GM23338 (cell line): ENCODE measurements at regions not wholly inside any gene's neighbourhood (a gene's known extent, or its start where the extent isn't known, plus 50 kb on each side); places are given as distances from the start of the nearest gene placed in this dataset.

Source experiments
- ATAC-seq: fragments of 200-7000 bp; cut with Tn5 transposase; 3 replicates; pipeline ENCODE4 v1.9.1; 2020
- DNase-seq: peaks from one replicate; pipeline ENCODE4 v3.0.0-alpha.2; 2015; ENCODE audit warnings: low spot score
- H2AFZ ChIP-seq: fragments of 200-600 bp; sonication (generic); 2 replicates; pipeline ENCODE4 v1.8.0; 2016; ENCODE audit warnings: antibody characterized with exemption, mild to moderate bottlenecking, moderate library complexity
- H3F3A ChIP-seq: fragments of 200-600 bp; sonication (generic); replicated peaks from 2 replicates; pipeline ENCODE4 v1.8.0; 2017; ENCODE audit warnings: antibody characterized with exemption, mixed run types, low read depth
- H3K27ac ChIP-seq: fragments of 200-600 bp; sonication (generic); 2 replicates; pipeline ENCODE4 v1.6.1; 2016; ENCODE audit warnings: low read depth
- H3K27me3 ChIP-seq: fragments of 200-600 bp; sonication (generic); 2 replicates; pipeline ENCODE4 v1.8.0; 2016; ENCODE audit warnings: mild to moderate bottlenecking, mixed run types, moderate library complexity; ENCODE audit not compliant: insufficient read depth
- H3K36me3 ChIP-seq: fragments of 200-600 bp; sonication (generic); 2 replicates; pipeline ENCODE4 v1.8.0; 2016; ENCODE audit warnings: mild to moderate bottlenecking; ENCODE audit not compliant: insufficient read depth
- H3K4me1 ChIP-seq: fragments of 200-600 bp; sonication (generic); 2 replicates; pipeline ENCODE4 v1.8.0; 2016; ENCODE audit warnings: mild to moderate bottlenecking, moderate library complexity; ENCODE audit not compliant: insufficient read depth
- H3K4me2 ChIP-seq: fragments of 200-600 bp; sonication (generic); 2 replicates; pipeline ENCODE4 v1.7.1; 2017; ENCODE audit warnings: mixed run types
- H3K4me3 ChIP-seq: fragments of 200-600 bp; sonication (generic); 2 replicates; pipeline ENCODE4 v1.6.1; 2016; ENCODE audit warnings: mixed run types
- H3K79me2 ChIP-seq: fragments of 200-600 bp; sonication (generic); replicated peaks from 2 replicates; pipeline ENCODE4 v1.8.0; 2017; ENCODE audit warnings: mild to moderate bottlenecking; ENCODE audit not compliant: insufficient read depth
- H3K9me2 ChIP-seq: fragments of 200-600 bp; sonication (generic); 2 replicates; pipeline ENCODE4 v1.8.0; 2017; ENCODE audit not compliant: insufficient read depth
- H4K20me1 ChIP-seq: fragments of 200-600 bp; sonication (generic); replicated peaks from 2 replicates; pipeline ENCODE4 v1.8.0; 2017; ENCODE audit warnings: mild to moderate bottlenecking; ENCODE audit not compliant: insufficient read depth
- H3K27ac Mint-ChIP-seq: 2 replicates; pipeline ENCODE4 v1.8.0; 2020; ENCODE audit warnings: inconsistent platforms, mild to moderate bottlenecking, moderate library complexity, mixed read lengths
- H3K27me3 Mint-ChIP-seq: 3 replicates; pipeline ENCODE4 v1.8.0; 2022; ENCODE audit warnings: low read depth, mild to moderate bottlenecking, moderate library complexity, mixed read lengths, inconsistent platforms; ENCODE audit not compliant: insufficient read depth, poor library complexity
- H3K36me3 Mint-ChIP-seq: 3 replicates; pipeline ENCODE4 v1.8.0; 2021; ENCODE audit warnings: low read depth, mild to moderate bottlenecking, inconsistent platforms, moderate library complexity, mixed read lengths
- H3K4me1 Mint-ChIP-seq: 3 replicates; pipeline ENCODE4 v1.8.0; 2020; ENCODE audit warnings: mild to moderate bottlenecking, inconsistent platforms, mixed read lengths
- H3K4me3 Mint-ChIP-seq: 3 replicates; pipeline ENCODE4 v1.8.0; 2021; ENCODE audit warnings: moderate library complexity, mild to moderate bottlenecking, inconsistent platforms, mixed read lengths
- H3K9me3 Mint-ChIP-seq: 3 replicates; pipeline ENCODE4 v1.8.0; 2020; ENCODE audit warnings: moderate library complexity, mild to moderate bottlenecking, inconsistent platforms, mixed read lengths
- EZH2 ChIP-seq: fragments of 200-600 bp; sonication (generic); IDR thresholded peaks from one replicate; pipeline ENCODE4 v1.8.0; 2017; ENCODE audit warnings: antibody characterized with exemption, mild to moderate bottlenecking, low read depth; ENCODE audit not compliant: unreplicated experiment
- EZH2phosphoT487 ChIP-seq: fragments of 200-600 bp; sonication (generic); IDR thresholded peaks from one replicate; pipeline ENCODE4 v1.8.1; 2018; ENCODE audit warnings: antibody characterized with exemption; ENCODE audit not compliant: unreplicated experiment
- JUNB ChIP-seq: IDR thresholded peaks from one replicate; pipeline ENCODE4 v1.6.1; 2016; ENCODE audit warnings: antibody characterized with exemption; ENCODE audit not compliant: unreplicated experiment
- NANOG ChIP-seq: IDR thresholded peaks from 2 replicates; pipeline ENCODE4 v1.6.1; 2016; ENCODE audit warnings: antibody characterized with exemption, borderline replicate concordance
- POLR2AphosphoS5 ChIP-seq: IDR thresholded peaks from 2 replicates; pipeline ENCODE4 v1.6.1; 2016; ENCODE audit warnings: antibody characterized with exemption, low read depth
- STAT1 ChIP-seq: IDR thresholded peaks from one replicate; pipeline ENCODE4 v1.6.1; 2016; ENCODE audit warnings: antibody characterized with exemption; ENCODE audit not compliant: unreplicated experiment
- ZNF114 ChIP-seq: fragments of 250-450 bp; sonication (Bioruptor Pico); IDR thresholded peaks from 2 replicates; pipeline ENCODE4 v1.5.0; 2020; ENCODE audit warnings: mild to moderate bottlenecking, moderate library complexity
- ZNF331 ChIP-seq: fragments of 250-450 bp; sonication (Bioruptor Pico); IDR thresholded peaks from 2 replicates; pipeline ENCODE4 v1.5.0; 2020; ENCODE audit warnings: low read depth, mild to moderate bottlenecking, moderate library complexity
- TF ChIP-seq, protein P1 (sequence below): IDR thresholded peaks from one replicate; pipeline ENCODE4 v1.6.1; 2018; ENCODE audit warnings: antibody characterized with exemption; ENCODE audit not compliant: unreplicated experiment
- TF ChIP-seq, protein P2 (sequence below), 2 experiments: fragments of 200-600 bp in 1 of 2; sonication (generic) in 1 of 2; conservative IDR thresholded peaks; 2 replicates each; pipeline versions ENCODE4 v1.5.1 to v1.6.1; 2016 to 2017; ENCODE audit warnings: antibody characterized with exemption in 2 of 2, low read depth in 2 of 2, mild to moderate bottlenecking in 2 of 2, moderate library complexity in 1 of 2
- TF ChIP-seq, protein P3 (sequence below): IDR thresholded peaks from 2 replicates; pipeline ENCODE4 v1.6.1; 2016; ENCODE audit warnings: antibody characterized with exemption

DNA sequence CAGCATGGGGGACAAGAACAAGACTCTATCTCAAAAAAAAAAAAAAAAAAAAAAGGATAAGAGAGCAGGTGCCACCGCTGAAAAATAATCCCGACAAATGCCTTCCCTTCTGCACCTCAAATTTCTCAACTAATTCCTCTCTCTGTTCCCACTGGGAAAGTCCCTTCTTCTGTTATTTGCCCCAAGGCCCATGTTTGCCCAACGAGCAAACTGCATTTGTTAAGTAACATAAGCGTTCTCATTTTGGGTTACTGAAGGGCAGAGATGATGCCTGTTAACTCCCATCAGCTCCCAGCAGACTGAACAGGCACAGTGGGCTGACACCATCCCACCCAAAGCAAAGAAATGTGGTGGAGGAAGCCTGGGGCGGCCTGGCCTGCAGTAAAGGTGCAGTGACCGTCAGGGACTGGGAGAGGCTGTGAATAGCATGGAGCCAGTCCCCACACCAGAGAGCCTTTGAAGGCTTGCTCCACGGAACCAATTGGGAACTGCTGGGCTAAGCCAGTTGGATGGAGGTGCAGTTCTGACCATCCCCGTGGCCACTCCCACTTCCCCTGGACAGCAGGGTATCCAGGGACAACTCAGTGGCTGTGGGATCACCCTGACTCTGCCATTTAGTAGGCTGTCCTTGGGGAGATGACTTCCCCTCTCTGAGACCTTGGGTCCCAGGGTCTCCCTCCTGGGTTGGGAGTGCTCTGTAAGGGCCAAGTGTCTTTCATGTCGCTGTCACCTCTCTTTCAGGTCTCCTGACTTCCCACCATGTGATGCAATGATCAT lies 149.7 kb upstream of the IER5L start:
- H3K27me3 ChIP-seq, result no peaks in the 10 kb centered on the region
- no peak for ATAC-seq
- Mint-ChIP-seq H3K9me3 (peaks cover 13% of the 10 kb centered on the region; the same call in 2 of the 3 replicates), H3K27me3 (peaks cover 10% of the 10 kb centered on the region), H3K36me3 (peaks cover 6% of the 10 kb centered on the region; the same call in 1 of the 3 replicates), H3K27ac (no peak overlapping the region), H3K4me3 (no peak overlapping the region), H3K4me1 (peaks cover 22% of the 10 kb centered on the region)
- H3K4me3 ChIP-seq, result no peak overlapping the region
- H3K4me2 ChIP-seq, result no peak overlapping the region
- no peaks in the 10 kb centered on the region for H4K20me1 ChIP-seq
- TF ChIP-seq ZNF114 (CRISPR knock-in tag) (no peak), ZNF331 (CRISPR knock-in tag) (no peak), EZH2phosphoT487 (no peak), POLR2AphosphoS5 (no peak), JUNB (no peak)
- TF ChIP-seq, protein P1, sequence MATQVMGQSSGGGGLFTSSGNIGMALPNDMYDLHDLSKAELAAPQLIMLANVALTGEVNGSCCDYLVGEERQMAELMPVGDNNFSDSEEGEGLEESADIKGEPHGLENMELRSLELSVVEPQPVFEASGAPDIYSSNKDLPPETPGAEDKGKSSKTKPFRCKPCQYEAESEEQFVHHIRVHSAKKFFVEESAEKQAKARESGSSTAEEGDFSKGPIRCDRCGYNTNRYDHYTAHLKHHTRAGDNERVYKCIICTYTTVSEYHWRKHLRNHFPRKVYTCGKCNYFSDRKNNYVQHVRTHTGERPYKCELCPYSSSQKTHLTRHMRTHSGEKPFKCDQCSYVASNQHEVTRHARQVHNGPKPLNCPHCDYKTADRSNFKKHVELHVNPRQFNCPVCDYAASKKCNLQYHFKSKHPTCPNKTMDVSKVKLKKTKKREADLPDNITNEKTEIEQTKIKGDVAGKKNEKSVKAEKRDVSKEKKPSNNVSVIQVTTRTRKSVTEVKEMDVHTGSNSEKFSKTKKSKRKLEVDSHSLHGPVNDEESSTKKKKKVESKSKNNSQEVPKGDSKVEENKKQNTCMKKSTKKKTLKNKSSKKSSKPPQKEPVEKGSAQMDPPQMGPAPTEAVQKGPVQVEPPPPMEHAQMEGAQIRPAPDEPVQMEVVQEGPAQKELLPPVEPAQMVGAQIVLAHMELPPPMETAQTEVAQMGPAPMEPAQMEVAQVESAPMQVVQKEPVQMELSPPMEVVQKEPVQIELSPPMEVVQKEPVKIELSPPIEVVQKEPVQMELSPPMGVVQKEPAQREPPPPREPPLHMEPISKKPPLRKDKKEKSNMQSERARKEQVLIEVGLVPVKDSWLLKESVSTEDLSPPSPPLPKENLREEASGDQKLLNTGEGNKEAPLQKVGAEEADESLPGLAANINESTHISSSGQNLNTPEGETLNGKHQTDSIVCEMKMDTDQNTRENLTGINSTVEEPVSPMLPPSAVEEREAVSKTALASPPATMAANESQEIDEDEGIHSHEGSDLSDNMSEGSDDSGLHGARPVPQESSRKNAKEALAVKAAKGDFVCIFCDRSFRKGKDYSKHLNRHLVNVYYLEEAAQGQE, result no peak
- no peak for DNase-seq
- H3K9me2 ChIP-seq, result no peaks in the 10 kb centered on the region; the same call in 1 of the 2 replicates
- no peaks in the 10 kb centered on the region for H3K36me3 ChIP-seq
- no peaks in the 10 kb centered on the region for H3K4me1 ChIP-seq
- H3K79me2 ChIP-seq, result no peaks in the 10 kb centered on the region
- no peak overlapping the region for H3K27ac ChIP-seq
- H3F3A ChIP-seq, result 0 out of 2 replicates have a peak, but pooled peaks cover 3% of the 10 kb centered on the region
- H2AFZ ChIP-seq, result no peak overlapping the region

DNA sequence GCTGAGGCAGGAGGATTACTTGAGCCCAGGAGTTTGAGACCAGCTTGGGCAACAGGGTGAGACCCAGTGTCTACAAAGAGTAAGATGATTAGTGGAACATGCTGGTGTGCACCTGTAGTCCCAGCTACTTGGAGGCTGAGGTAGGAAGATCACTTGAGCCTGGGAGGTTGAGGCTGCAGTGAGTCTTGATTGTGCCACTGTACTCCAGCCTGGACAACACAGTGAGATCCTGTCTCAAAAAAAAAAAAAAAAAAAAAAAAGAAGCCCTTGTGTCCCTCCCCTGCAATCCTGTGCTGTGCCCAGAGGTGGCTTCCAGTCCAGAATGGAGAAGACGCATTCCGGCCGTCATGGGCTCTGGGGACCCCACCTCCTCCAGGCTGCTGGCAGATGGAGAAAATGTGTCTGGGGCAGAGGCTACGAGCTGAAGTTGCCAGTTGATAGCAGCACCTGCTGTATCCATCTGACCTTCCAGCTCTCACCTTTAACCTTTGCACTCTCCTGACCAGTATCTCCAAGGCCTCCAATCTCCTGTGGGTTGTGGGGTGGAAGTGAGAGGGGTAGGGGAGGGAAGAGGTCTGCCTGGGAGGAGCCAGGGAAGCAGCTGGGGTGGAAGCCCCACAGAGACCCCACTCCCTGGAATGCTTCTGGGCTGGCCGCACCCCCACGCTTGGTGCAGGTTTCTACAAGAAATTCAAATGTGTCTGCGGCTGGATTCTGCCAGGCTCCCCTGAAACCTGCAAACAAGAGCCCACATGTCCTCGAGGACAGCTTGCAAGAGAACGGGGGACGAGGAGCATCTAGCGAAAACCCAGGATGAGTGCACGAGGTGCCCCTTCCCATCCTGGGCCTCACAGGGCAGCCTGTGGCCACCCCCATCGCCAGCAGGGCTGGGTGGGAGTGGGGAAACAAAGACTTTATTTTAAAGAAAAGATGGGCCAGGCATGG lies 148.3 kb upstream of the IER5L start:
- Histone ChIP-seq H3K9me2 (no peaks in the 10 kb centered on the region; the same call in 1 of the 2 replicates), H3K4me1 (0 out of 2 replicates have a peak, but pooled peaks cover under 1% of the 10 kb centered on the region), H3K27ac (no peak overlapping the region), H4K20me1 (no peaks in the 10 kb centered on the region), H3K79me2 (no peaks in the 10 kb centered on the region), H3K36me3 (no peaks in the 10 kb centered on the region), H2AFZ (no peak overlapping the region), H3K27me3 (no peaks in the 10 kb centered on the region), H3K4me3 (no peak overlapping the region), H3F3A (no peaks in the 10 kb centered on the region), H3K4me2 (no peak overlapping the region)
- H3K36me3 Mint-ChIP-seq, result peaks cover 6% of the 10 kb centered on the region; the same call in 1 of the 3 replicates
- ATAC-seq (no peak), DNase-seq (no peak)
- peaks cover 9% of the 10 kb centered on the region; the same call in 2 of the 3 replicates for H3K9me3 Mint-ChIP-seq
- H3K27me3 Mint-ChIP-seq, result peaks cover 11% of the 10 kb centered on the region
- H3K4me1 Mint-ChIP-seq, result peaks cover 22% of the 10 kb centered on the region
- no peak overlapping the region for H3K4me3 Mint-ChIP-seq
- no peak overlapping the region for H3K27ac Mint-ChIP-seq
- TF ChIP-seq EZH2, result no peak
- TF ChIP-seq STAT1, result no peak
- no peak for TF ChIP-seq POLR2AphosphoS5
- no peak for TF ChIP-seq ZNF114 (CRISPR knock-in tag)
- TF ChIP-seq, protein P2, sequence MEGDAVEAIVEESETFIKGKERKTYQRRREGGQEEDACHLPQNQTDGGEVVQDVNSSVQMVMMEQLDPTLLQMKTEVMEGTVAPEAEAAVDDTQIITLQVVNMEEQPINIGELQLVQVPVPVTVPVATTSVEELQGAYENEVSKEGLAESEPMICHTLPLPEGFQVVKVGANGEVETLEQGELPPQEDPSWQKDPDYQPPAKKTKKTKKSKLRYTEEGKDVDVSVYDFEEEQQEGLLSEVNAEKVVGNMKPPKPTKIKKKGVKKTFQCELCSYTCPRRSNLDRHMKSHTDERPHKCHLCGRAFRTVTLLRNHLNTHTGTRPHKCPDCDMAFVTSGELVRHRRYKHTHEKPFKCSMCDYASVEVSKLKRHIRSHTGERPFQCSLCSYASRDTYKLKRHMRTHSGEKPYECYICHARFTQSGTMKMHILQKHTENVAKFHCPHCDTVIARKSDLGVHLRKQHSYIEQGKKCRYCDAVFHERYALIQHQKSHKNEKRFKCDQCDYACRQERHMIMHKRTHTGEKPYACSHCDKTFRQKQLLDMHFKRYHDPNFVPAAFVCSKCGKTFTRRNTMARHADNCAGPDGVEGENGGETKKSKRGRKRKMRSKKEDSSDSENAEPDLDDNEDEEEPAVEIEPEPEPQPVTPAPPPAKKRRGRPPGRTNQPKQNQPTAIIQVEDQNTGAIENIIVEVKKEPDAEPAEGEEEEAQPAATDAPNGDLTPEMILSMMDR (conservative IDR thresholded peaks at IDR 0.05; ENCODE audit: low read depth in 2 of 2), result no peak
- no peak for TF ChIP-seq ZNF331 (CRISPR knock-in tag)
- TF ChIP-seq EZH2phosphoT487, result no peak
- no peak for TF ChIP-seq NANOG
- TF ChIP-seq, protein P1, result no peak
- TF ChIP-seq, protein P3, sequence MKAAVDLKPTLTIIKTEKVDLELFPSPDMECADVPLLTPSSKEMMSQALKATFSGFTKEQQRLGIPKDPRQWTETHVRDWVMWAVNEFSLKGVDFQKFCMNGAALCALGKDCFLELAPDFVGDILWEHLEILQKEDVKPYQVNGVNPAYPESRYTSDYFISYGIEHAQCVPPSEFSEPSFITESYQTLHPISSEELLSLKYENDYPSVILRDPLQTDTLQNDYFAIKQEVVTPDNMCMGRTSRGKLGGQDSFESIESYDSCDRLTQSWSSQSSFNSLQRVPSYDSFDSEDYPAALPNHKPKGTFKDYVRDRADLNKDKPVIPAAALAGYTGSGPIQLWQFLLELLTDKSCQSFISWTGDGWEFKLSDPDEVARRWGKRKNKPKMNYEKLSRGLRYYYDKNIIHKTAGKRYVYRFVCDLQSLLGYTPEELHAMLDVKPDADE, result no peak
